GM11168 (cell line): ENCODE measurements at regions not wholly inside any gene's neighbourhood (a gene's known extent, or its start where the extent isn't known, plus 50 kb on each side); places are given as distances from the start of the nearest gene placed in this dataset.

Experiments
- in situ Hi-C: fragments of 300-500 bp; cut with MboI; formaldehyde crosslinking; loops from one replicate; pipeline ENCODE4 v1.12.0; 2022; ENCODE audit warnings: low sequenced_read_pairs; ENCODE audit not compliant: unreplicated experiment

DNA sequence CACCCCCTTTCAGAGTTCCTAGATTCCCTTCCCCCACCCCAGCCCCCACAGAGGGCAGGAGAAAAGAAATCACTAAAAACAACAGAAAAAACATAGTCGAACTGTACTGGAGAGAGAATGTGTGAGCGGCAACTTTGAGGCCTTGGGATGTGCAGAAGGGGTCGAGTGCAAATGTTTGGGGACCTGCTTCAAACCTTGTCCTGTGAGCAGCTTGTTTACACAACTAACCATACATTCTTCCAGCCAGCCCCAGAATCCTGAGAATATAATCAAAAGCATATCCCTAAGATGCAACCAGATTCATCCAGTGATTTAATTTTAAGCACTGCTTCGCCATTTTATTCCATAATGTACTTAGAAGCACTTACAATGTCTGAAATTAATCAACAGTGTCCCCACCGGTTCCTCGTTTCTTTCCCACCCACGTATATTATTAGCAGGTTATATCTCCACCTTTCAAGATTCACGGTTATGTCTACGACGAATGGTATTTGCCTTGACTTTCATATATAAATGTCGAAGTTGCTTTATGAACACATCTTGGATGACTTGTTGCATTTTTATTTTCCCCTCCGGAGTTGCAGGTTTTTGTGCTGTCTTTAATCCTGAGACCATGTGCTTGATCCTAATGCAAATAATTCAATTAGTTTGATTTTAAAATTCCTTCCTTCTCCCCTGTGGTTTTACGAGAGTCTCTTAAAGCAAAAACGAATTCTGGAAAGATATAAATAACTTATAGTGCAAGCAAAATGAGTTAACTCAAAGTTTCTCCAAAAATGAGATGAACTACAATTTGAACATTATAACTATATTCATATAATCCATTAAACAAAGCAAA is 107.6 kb downstream of the ZIC5 start:
- in situ Hi-C loops: no loop called here

DNA sequence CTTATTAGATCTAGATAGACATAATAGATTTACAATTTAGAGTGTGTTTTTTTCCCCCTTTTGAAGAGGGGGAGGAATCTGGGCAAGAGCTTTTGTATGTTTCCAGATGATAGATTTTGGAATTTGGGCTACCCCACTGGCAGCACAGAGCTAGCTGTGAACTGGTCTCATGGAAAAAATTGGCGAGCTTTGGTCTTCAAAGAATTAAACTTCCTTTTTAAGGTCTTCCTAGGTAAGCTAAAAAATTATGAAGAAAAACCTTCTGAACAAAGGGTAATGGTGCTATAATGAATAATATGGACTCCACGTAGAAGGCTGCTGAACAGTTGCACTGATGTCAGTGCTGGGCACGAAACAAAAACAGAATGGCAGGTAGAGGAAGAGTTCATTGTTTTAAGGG is 109.3 kb downstream of the ZIC5 start:
- in situ Hi-C loops: no loop called here

DNA sequence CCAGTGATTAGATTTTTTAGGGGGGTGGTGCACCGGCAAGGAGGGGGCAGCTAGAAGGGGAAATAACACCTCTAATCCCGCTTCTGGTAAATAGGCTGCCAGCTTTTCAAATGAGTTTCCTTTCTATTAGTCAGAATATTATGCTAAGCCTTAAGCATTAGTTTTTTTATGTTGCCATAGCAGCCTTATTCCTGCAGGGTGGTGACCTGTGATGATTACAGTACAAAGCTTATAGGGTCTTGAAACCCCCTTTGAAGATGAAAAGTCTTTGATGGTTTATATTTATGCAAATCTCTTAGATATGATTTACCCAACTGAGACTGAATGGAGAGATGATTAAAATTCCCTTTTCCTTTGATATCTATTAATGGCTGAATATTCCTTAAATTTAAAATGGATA is 109.8 kb downstream of the ZIC5 start:
- in situ Hi-C loops: no loop called here

DNA sequence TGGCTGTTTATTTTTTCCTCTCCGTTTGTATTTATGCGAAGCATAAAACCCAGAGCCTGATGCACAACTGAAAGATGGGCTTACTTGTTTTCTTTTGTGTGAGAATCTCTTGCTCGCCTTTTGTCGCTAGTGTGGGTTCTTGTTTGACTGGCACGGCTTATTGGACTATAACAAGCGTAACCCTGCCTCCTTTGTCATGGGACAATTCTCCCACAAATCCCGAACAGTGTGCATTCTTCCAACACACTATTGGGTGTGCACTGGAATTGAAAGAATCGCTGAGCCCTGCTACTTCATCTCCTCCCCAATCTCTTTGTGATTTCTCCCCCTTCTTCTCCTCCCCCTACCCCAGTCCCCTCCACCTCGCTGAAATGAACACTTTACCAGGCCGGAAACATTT is 110.8 kb downstream of the ZIC5 start:
- in situ Hi-C loops: no loop called here

DNA sequence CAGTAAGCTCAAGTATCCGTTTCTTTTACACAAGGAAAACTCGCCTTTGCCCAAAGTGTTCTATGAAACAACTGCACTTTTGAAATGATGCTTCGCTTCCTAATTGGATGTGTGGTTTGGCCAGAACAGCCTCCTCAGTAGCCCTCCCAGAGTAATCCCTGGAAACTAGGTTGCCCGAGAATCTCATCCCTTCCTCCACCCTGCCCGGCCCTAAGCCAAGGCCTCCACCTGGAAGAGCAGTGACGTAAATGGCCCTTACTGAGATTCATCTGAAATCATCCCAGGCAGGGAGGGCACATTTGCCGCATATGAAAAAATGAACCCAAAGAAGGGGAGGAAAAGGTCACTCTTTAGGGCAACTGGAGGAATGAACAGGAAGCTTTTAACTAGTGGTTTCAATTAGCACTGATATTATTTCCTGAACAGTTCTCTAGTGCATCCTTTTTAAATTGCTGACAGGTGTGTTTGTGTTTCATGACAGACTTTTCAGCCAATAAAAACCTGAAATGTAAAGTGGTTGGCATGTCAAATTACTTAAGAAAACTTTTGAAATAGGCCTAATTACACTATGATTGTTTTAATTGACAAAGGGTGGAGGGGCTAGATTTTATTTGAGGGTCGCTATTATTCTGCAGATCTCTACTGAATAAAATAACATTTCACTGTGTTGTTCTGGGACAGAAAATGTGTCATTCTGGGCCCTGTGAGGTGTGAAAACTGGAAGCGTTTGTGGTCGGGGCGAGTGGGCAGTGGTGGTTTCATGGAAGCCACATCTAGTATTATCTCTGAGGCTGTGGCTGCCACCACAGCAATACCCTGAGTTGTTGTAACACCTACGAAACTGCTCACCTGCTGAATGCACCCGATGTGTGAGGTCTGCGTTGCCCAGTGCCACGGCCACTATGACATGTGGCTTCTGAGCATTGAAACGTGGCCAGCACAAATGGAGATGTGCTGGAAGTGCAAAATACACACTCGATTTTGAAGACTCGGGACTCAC is 112.1 kb downstream of the ZIC5 start:
- in situ Hi-C loops: no loop called here

DNA sequence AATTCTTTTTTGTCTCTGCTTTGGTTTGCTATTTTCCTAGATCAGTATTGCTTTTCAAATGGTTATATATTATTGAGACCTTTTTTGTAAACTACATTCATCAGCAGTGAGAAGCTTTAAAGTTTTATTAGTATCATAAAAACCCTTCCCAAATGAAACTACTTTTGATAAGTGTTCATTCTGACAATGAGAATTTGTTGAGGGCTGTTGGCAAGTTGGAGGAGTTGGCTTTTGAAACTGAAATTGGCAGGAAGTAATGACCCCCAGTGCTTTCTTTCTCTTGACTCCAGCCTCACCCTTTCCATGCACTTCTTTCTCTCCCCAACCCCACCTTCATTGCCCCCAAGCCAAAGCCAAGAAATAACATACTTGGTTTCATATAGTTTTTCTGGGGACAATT is 113.8 kb downstream of the ZIC5 start:
- in situ Hi-C loops: no loop called here

DNA sequence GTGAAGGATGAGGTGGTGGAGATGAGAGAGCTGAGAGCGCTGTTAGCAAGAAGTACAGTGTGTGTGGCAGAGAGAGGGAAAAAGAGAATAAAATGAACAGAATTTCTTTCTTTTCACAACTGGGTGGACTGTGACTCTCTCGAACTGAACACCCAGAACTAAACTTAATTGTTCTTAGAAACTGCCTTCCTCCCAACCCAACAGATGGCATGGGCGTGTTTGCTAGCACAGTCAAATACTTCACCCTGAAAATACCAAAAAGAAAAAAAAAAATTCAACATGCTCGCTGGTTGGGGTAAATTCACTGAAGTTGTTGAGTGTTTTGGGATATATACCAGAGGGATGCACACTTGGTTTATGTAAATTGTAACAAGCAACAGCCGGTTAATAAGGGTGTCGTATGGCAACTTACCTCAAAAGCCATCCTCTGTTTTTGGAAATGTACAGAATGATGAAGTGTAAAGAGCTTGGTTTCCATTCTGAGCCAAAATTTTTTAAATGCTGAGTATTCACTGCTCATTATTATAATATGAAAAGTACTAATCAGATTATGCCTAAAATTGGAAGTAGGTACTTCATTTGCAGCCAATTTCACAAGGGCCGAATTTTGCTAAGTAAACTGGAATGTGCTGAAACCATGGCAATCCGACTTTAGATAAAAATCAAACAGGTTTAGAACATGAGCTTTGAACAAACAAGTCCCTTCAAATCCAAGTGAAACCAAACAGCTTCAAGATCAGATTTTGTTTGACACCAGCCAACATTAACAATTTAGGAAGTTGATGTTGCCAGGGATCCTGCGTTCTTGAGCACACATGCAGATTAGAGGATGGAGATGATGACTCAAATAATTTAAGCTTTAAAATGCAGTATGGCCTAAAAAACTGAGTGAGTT is 115.8 kb downstream of the ZIC5 start:
- in situ Hi-C loops: no loop called here

DNA sequence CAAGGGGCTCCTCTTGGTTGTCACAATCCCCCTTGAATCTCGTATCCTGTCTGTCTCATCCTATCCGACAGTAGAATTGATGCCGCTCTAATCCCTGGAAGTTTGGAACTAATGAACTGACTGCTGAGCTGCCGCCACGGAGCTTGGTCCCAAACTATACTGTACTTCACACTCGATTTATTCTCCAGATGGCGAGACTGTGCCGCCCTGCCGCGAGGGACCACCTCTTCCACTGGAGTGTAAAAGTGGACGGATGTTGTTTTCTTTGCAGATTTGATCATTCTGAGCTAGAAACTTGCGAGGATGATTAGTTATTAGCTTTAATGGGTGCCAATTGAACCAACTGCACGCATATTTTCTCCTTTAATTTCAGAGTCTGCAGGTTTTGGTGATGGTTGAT is 117.2 kb downstream of the ZIC5 start:
- in situ Hi-C loops: no loop called here

DNA sequence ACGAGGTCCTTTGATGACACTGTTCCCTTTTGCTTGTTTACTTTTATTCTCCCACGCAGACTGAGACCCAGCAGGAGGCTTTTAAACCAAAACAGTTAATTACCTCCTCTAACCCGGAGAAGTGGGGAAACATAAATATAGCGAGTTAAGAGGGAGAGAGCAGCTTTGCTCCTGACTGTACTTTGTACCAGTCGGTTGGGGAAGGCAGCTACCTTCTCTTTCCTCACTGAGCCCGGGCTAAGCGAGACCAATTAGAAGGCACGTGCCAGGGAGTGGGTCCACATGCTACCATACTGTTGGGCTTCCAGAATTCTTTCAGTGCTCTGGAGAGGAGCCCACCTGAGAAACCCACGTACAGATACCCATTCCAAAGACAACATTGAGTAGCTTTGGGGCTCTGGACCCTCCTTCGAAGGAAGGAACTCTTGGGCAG is 124.2 kb downstream of the ZIC5 start:
- in situ Hi-C loops: no loop called here

DNA sequence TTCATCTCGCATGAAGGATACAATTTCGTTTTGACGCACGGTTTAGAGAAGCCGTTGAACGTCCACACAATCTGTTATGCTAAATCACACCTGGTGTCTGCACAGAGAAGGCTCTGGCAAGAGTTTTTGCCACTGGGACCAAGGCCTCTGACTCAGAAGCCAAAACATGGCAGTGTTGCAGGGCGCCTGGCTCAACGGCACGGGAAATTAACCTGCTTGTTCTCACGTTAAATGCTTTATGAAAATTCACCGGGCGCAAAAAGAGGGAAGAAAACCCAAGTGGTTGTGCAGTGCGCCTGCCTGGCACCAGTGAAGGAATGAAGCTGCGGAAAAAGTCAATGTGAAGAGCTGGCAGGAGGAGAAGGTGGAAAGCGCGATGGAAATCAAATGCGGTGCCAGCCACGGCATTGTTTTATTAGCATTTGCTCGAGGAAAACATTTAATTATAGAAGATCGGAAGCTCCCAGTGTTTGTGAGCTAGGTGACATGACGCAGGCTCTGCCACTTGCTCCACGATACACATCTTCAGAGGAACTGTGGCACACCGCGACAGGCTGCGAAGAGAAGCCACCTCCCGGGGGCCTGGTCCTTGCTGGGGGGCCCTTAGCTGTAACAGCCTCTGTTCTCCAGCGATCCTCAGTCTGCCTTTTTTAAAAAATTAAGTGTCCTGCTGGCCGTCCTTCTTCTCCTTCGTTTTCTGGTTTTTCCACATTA is 126.2 kb downstream of the ZIC5 start:
- in situ Hi-C loops: no loop called here

DNA sequence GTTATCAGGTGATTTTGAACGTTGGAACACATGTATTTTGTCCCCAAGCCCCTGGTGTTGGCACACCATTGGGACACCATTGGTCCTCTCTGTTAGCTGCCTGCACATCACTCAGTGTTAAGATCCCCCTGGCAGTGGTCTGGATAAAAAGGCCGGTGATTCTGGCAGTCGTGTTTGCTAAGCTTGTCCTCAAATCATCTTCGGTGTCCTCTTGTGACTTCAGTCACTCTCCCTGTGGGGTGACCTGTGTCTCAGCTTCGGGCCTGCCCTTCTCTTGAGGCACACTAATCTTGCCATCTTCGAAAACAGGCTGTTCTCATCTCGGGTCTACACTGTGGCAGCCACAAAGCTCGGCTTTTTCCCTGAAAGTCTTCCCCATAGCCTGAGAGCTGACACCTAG is 127.1 kb downstream of the ZIC5 start:
- in situ Hi-C loops: no loop called here

DNA sequence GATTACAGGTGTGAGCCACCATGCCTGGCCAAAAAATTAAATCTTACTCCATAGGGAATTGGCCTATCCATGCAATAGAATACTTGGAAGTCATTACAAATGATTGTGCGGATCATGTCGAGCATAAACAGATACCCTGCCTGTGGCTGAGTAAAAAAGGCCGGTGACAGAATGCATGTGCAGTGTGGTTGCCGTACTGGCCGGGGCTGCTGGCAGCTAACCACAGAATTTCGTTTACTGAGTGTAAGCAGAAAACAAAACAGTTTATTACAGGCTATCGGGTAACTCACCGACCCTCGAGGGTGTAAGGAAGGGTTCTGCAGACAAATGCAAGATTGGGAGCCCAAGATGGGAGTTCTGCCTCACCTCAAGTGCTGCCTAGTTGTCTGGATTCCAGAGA is 127.7 kb downstream of the ZIC5 start:
- in situ Hi-C loops: no loop called here

DNA sequence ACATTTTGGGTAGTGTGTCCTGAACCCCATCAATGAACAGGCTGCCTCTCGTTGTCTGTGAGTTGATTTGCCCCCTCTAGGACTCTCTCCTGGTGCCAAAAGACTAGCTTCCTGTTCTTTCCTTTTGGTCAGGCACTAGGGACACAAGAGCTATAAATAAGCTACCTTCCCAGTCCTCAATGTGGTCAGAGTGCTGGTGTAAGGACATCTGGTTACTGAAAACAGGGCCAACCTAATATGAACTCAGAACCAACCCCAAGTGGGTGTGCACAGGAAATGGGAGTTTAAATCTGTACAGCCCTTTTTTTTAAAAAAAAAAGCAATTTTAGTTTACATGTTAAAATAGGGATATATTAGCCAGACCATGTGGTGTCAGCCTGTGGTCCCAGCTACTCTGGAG is 129.2 kb downstream of the ZIC5 start:
- in situ Hi-C loops: no loop called here

DNA sequence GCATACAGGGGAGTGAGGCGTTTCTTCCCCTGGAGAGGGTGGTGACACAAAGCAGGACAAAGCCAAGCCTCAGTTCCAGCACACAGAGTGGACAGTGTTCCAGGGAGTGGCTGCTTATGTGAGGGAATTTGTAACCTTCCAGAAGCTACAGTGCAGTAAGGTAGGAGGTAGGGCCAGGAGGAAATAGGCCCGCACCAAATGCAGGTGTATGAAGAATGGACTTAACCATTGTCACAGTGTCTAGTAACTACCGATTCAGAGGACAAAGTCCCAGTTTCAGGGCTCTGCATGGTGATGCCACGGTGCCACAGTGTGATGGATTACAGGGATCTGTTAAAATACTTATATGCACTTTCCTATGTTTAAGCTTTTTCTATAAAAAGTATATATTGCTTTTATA is 135.3 kb downstream of the ZIC5 start:
- in situ Hi-C loops: no loop called here

DNA sequence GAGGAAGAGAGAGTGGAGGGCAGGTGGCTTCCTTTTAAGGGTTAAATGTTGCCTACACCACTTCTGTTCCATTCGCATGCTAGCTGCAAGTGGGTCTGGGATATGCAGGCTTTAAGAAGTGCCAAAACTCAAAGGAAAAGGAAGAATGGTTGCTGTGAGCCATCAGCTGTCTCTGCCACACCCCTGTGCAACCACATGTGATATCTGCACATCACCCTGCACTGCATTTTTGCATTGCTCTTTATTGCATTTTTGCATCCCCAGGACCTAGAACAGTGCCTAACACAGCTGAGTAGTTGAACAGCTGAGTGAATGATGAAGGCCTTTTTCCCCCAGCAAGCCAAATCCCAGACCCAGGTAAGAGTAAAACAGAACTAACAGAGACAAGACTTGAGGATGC is 136.1 kb downstream of the ZIC5 start:
- in situ Hi-C loops: no loop called here

DNA sequence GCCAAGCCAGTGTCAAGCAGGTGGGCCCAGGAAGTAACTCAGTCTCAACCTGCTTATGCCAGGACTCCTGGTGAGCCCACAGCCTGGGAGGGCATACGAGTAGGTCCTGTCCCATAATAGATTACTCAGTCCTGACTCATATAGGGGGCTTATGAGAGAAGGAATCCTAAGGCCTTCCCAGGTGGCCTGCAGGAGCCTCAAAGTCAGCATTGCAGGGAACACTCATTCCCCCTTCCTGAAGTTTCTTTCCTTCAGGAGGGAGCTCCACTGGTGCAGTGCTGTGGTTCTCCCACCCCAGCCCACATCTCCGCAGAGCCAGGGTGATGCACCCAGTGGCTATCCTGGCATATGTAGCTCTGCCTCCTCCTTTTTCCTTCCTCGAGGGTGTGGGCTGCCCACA is 137.3 kb downstream of the ZIC5 start:
- in situ Hi-C loops: no loop called here

DNA sequence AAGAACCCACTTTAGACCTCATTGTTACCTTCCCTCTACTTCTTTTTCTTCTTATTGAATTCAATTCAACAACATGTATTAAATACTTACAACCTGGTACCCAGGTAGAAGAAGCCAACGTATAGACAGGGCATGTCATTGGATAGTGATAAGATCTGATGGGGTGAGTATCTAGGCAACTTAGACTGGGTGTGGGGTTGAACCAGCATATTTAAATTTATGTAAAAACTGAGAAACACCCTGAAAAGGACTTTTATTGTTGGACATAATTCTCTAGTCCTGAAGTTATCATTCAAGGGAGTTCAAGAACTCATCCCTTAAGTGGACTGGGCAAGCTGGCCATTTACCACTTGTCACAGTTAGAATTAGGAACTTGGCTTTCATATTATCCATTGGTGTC is 139.2 kb downstream of the ZIC5 start:
- in situ Hi-C loops: no loop called here

DNA sequence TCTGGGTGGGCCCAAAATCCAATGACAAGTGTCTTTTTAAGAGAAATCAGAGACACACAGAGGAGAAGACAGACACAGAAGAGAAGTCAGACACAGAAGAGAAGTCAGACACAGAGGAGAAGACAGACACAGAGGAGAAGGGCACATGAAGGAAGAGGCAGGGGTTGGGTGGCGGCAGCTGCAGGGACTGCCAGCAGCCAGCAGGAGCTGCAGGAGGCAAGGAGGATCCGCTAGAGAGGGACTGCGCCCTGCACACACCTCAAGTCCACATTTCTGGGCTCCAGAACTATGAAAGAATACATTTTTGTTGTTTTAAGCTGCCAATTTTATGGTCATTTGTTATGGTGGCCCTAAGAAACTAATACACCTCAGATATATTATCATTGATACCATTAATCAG is 140.6 kb downstream of the ZIC5 start:
- in situ Hi-C loops: no loop called here

DNA sequence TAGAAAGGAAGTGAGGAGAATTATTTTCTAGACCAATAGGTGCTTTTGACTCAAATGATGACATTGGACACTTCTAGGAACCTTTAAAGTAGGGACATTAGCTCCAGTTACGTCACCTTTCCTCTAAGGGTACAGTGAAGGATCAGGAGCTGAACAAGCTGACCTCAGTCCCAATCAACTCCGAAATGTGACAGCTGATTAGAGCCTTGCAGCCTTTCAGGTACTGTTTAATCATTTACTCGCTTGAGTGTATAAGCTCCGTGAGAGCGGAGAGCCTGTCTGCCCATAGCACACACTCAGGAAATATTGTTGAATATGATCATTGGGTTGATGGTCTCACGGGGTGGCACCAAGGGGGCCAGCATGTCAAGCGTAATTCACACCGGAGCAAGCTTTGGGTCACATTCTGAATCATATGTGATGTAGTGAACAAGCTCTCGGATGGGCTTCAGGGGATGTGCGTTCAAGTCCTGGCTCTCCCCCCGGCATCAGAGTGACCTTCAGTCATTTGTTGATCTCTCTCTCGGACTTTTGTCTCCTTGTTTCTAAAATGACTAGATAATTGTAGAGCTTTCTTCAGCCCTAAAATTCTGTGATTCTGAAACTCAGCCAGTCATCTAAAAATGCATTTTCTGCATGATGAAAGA is 141.9 kb downstream of the ZIC5 start:
- in situ Hi-C loops: no loop called here
